SW480 (cell line): ENCODE measurements at regions not wholly inside any gene's neighbourhood (a gene's known extent, or its start where the extent isn't known, plus 50 kb on each side); places are given as distances from the start of the nearest gene placed in this dataset.
"Not testable (repeated sequence)": the region's sequence is repeated elsewhere in the genome, so short reads cannot be mapped to it uniquely, and the experiment has no call there.

Experiments used
- DNase-seq: peaks from one replicate; pipeline ENCODE4 v3.0.0-alpha.2; 2016; ENCODE audit warnings: low spot score

- no peak for DNase-seq
These were observed 675.0 kb downstream of the TMEM121 start for GRCh38 chr14:106201376-106201775.

- no peak for DNase-seq
These were observed 677.1 kb downstream of the TMEM121 start for GRCh38 chr14:106203438-106203837.

GRCh38 chr14:106204063-106204462, 677.7 kb downstream of the TMEM121 start:
- DNase-seq, result no peak

- peak; percentile 75 for DNase-seq
These were observed 680.9 kb downstream of the TMEM121 start for GRCh38 chr14:106207316-106207715.

GRCh38 chr14:106208794-106209193, 682.4 kb downstream of the TMEM121 start:
- DNase-seq, result no peak

- no peak for DNase-seq
These were observed 683.4 kb downstream of the TMEM121 start for GRCh38 chr14:106209755-106210154.

GRCh38 chr14:106210650-106211049, 684.3 kb downstream of the TMEM121 start:
- peak; percentile 26 for DNase-seq

- no peak for DNase-seq
These were observed 685.0 kb downstream of the TMEM121 start for GRCh38 chr14:106211334-106211900.

GRCh38 chr14:106215229-106215628, 688.8 kb downstream of the TMEM121 start:
- DNase-seq, result no peak

- no peak for DNase-seq
These were observed 690.3 kb downstream of the TMEM121 start for GRCh38 chr14:106216679-106217078.

GRCh38 chr14:106218174-106218573, 691.8 kb downstream of the TMEM121 start:
- DNase-seq, result no peak

GRCh38 chr14:106222311-106222710, 695.9 kb downstream of the TMEM121 start:
- no peak for DNase-seq

GRCh38 chr14:106222731-106223130, 696.3 kb downstream of the TMEM121 start:
- no peak for DNase-seq

GRCh38 chr14:106227793-106228192, 701.4 kb downstream of the TMEM121 start:
- DNase-seq, result no peak

- no peak for DNase-seq
These were observed 702.3 kb downstream of the TMEM121 start for GRCh38 chr14:106228541-106229158.

- no peak for DNase-seq
These were observed 703.7 kb downstream of the TMEM121 start for GRCh38 chr14:106230071-106230470.

- not testable (repeated sequence) for DNase-seq
These were observed 706.8 kb downstream of the TMEM121 start for GRCh38 chr14:106233191-106233590.

GRCh38 chr14:106234525-106235254, 708.3 kb downstream of the TMEM121 start:
- DNase-seq, result peak; percentile 15

- no peak for DNase-seq
These were observed 709.2 kb downstream of the TMEM121 start for GRCh38 chr14:106235356-106236159.

- no peak for DNase-seq
These were observed 722.2 kb downstream of the TMEM121 start for GRCh38 chr14:106248321-106249192.

- DNase-seq, result not testable (repeated sequence)
These were observed 727.6 kb downstream of the TMEM121 start for GRCh38 chr14:106253995-106254394.
